ENCODE measurements at regions not wholly inside any gene's neighbourhood (a gene's known extent, or its start where the extent isn't known, plus 50 kb on each side); places are given as distances from the start of the nearest gene placed in this dataset.

DNA sequence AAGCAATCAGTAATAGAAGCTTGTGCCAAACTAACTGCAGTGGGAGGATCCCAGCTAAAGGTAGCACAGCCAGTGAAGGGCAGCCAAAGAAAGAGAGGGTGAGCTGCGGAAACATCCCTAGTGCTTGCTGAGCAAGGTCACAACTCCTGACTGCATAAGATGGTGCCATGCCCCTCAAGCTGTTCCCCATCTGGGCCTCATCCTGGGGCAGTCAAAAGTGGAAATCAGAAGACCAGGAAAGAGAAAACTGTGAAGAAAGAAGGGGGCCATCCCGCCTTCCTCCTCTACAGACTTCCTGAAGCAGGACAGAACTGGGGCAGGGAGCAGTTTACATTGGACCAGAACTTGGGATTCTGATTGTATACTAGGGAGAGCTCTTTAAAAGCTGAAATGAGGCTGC is 159.2 kb downstream of the TNFSF13B start:
- intact Hi-C loops (cut with DNase I), result no loop called here
- Histone ChIP-seq H3K36me3 (no peaks in the 10 kb centered on the region), H3K4me3 (no peak overlapping the region), H3K4me1 (replicated peaks) (no peaks in the 10 kb centered on the region), H3K27me3 (replicated peaks; ENCODE audit: insufficient read depth) (no peaks in the 10 kb centered on the region), H3K27ac (no peak overlapping the region), H3K9me3 (no peaks in the 10 kb centered on the region)
- no peak for DNase-seq (ENCODE audit: low spot score)
- WGBS, result 88% methylated on average over 2 of the region's 2 CpGs
- no peak for TF ChIP-seq CTCF (IDR thresholded peaks at IDR 0.05)
- no peak for TF ChIP-seq POLR2A (IDR thresholded peaks at IDR 0.05)
- no peak for TF ChIP-seq POLR2AphosphoS5 (IDR thresholded peaks at IDR 0.05)

DNA sequence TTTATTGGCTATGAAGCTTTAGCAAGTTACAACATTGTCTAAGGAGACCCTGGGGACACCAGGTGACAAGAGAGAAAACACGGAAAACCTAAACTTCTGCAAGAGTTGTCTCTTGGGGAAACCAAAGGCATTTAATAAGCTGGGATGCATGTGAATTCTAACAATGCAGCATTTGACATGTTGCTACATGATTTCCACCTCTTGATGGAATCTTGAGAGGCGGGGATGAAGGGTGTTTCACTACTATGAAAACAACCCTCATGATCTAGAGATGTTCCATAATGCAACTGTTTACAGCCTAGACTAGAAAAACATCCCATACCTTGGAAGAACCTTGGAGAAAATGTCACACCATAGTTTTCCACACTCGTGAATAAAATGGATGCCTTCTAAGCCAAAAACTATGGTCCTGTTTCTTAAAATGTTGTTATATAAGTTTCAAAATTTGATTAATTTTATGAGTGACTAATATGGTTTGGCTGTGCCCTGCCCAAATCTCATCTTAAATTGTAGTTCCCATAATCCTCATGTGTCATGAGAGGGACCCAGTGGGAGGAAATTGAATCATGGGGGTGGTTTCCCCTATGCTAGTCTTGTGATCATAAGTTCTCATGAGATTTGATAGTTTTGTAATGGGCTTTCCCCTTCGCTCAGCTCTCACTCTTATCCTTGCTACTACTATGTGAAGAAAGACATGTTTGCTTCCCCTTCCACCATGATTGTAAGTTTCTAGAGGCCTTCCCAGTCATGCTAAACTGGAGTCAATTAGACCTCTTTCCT is 164.6 kb downstream of the TNFSF13B start:
- intact Hi-C loops (cut with DNase I), result no loop called here
- 78% methylated on average over 4 of the region's 4 CpGs for WGBS
- Histone ChIP-seq H3K27ac (no peak overlapping the region), H3K9me3 (no peaks in the 10 kb centered on the region), H3K4me3 (no peak overlapping the region), H3K27me3 (replicated peaks; ENCODE audit: insufficient read depth) (no peaks in the 10 kb centered on the region), H3K4me1 (replicated peaks) (no peaks in the 10 kb centered on the region), H3K36me3 (no peaks in the 10 kb centered on the region)
- TF ChIP-seq CTCF (IDR thresholded peaks at IDR 0.05) (no peak), POLR2AphosphoS5 (IDR thresholded peaks at IDR 0.05) (no peak), POLR2A (IDR thresholded peaks at IDR 0.05) (no peak)
- DNase-seq (ENCODE audit: low spot score), result no peak

GRCh38 chr13:108435393-108436149 is 166.1 kb downstream of the TNFSF13B start:
- no peak for DNase-seq (ENCODE audit: low spot score)
- WGBS, result 64% methylated on average over 5 of the region's 5 CpGs
- intact Hi-C loops (cut with DNase I), result no loop called here
- Histone ChIP-seq H3K9me3 (no peaks in the 10 kb centered on the region), H3K4me1 (replicated peaks) (no peaks in the 10 kb centered on the region), H3K27ac (no peak overlapping the region), H3K4me3 (no peak overlapping the region), H3K27me3 (replicated peaks; ENCODE audit: insufficient read depth) (no peaks in the 10 kb centered on the region), H3K36me3 (no peaks in the 10 kb centered on the region)
- TF ChIP-seq POLR2AphosphoS5 (IDR thresholded peaks at IDR 0.05), result no peak

DNA sequence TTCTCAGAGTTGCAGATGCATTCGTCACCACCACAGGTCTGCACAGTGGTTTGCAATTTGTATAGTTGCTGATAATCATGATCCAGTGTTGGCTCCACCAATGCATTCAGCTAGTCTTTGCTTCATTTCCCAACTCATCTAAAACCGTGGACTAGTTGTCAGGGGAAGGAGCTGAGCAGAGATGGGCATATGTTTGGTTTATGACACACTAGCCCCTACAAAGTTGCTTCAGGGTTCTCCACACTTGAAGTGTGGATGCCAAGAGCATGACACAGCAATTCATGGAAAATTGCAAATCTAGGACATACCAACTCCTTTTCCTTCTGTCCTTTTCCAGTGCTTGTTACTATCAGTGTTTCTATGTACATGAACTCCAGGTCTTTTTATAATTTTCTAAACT is 168.0 kb downstream of the TNFSF13B start:
- TF ChIP-seq CTCF (IDR thresholded peaks at IDR 0.05) (no peak), POLR2A (IDR thresholded peaks at IDR 0.05) (no peak), POLR2AphosphoS5 (IDR thresholded peaks at IDR 0.05) (no peak)
- H3K27ac ChIP-seq, result no peak overlapping the region
- DNase-seq (ENCODE audit: low spot score), result no peak
- H3K36me3 ChIP-seq, result no peaks in the 10 kb centered on the region
- 55% methylated on average over 2 of the region's 2 CpGs for WGBS
- H3K4me3 ChIP-seq, result no peak overlapping the region
- no peaks in the 10 kb centered on the region for H3K4me1 ChIP-seq (replicated peaks)
- no peaks in the 10 kb centered on the region for H3K9me3 ChIP-seq
- no peaks in the 10 kb centered on the region for H3K27me3 ChIP-seq (replicated peaks; ENCODE audit: insufficient read depth)
- intact Hi-C loops (cut with DNase I), result no loop called here

DNA sequence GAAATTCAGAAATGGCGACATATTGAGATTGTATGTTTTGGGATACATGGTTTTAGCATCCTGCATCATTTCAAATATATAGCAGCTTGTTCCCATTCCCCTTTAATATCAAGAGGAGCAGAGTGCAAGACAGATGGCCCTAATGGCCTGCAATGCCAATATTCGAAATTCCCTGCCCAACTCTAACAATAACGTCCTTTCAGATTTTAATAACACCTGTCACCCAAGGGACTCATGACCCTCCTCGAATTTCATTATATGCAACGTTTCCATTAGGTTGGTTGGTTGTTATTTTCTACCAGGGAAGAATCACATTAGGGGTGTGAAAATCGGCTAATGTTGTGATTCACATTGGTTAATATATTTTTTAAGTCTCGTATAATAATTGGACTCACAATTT is 170.0 kb downstream of the TNFSF13B start:
- H3K9me3 ChIP-seq, result no peaks in the 10 kb centered on the region
- H3K36me3 ChIP-seq, result no peaks in the 10 kb centered on the region
- no peak for DNase-seq (ENCODE audit: low spot score)
- no peak overlapping the region for H3K27ac ChIP-seq
- intact Hi-C loops (cut with DNase I), result no loop called here
- H3K4me3 ChIP-seq, result no peak overlapping the region
- WGBS, result 79% methylated on average over 7 of the region's 7 CpGs
- TF ChIP-seq POLR2A (IDR thresholded peaks at IDR 0.05), result no peak
- no peak for TF ChIP-seq CTCF (IDR thresholded peaks at IDR 0.05)
- no peak for TF ChIP-seq POLR2AphosphoS5 (IDR thresholded peaks at IDR 0.05)
- no peaks in the 10 kb centered on the region for H3K4me1 ChIP-seq (replicated peaks)
- no peaks in the 10 kb centered on the region for H3K27me3 ChIP-seq (replicated peaks; ENCODE audit: insufficient read depth)
